HL-60/S4 treated with retinoic acid at 250 ng/mL for 4 days and 3 days (cell line): ENCODE measurements at regions not wholly inside any gene's neighbourhood (a gene's known extent, or its start where the extent isn't known, plus 50 kb on each side); places are given as distances from the start of the nearest gene placed in this dataset.
"Not testable (repeated sequence)": the region's sequence is repeated elsewhere in the genome, so short reads cannot be mapped to it uniquely, and the experiment has no call there.

ENCODE experiments used
- in situ Hi-C: fragments of 300-500 bp; cut with MboI; formaldehyde crosslinking; loops from 2 replicates; pipeline ENCODE4 v1.7.0; 2022; ENCODE audit warnings: low sequenced_read_pairs

DNA sequence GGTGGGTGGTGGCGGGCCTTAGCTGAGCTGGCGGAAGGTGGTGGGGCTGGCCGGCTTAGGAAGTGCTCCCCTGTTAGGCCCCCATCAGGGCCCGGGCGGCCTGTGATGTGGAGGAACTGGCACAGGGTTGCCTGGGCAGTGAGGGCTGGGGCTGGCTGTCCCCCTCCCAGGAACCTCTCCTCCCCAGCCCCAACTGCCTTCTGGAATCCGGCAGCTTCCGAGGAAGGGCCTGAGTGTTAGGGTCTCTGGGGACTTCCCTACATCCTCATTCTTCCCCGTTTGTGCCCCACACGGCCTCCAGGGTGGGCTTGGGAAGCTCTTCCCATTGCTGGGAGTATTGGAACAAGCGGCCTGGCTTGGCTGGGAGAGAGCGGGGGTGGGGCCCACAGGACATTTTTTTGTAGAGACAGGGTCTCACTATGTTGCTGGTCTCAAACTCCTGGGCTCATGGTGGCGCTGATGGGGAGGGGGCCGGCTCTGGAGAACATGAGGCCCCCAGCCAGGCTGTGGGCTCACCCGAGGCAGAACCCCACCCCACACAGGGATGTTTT, 89.9 kb upstream of the CIBAR2 start:
- in situ Hi-C loops, result no loop called here

DNA sequence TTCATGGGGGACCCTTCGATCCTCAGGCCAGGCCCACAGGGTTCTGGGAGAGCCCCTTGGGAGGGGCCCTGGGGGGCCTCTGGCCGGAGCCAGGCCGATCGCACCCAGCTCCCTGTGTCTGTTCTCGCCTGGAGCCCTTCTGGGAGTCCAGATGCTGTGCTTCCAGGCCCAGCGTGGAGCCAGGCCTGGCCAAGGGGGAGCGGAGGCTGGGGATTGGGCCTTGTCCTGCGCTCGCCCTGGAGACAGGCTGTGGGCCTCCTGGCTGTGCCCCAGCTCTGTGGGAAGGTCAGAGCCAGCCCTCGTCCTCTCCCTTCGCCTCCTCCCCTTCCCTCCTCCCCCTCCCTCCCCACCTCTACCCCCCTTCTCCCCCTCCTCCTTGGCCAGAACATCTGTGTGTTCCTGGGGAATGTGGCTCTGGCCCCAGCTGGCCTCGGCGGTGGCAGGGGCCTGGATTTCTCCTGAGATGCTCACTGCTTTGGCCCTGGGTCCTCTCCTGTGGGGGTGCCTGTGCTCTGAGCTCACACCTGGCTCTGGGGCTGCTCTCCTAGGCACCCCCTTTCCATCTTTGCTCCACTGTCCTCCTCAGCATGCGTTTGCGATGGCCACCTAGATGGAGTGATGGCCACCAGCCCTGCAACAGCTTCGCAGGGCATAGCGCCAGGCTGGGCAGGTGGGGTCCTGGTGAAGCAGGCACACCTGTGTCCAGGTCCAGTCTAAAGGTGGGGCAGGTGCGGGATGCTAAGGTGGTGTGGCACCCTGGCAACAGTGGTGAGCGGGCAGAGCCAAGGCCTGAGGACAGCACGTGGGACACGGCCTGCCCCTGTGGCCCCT, 90.6 kb upstream of the CIBAR2 start:
- in situ Hi-C loops, result no loop called here

DNA sequence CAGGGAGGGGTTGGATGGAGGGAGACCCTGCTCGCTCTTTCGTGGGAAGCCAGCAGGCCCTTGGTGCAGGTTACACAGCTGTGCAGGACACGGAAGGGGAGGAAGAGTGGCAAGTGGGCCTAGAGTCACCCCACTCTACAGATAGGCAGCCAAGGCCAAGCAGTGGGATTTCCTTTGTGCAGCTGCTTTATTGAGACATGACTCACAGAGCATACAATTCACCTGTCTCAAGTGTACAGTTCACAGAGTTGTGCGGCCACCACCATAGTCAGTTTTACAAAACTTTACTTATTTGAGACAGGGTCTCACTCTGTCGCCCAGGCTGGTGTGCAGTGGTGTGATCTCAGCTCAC, 91.2 kb upstream of the CIBAR2 start:
- in situ Hi-C loops, result no loop called here

DNA sequence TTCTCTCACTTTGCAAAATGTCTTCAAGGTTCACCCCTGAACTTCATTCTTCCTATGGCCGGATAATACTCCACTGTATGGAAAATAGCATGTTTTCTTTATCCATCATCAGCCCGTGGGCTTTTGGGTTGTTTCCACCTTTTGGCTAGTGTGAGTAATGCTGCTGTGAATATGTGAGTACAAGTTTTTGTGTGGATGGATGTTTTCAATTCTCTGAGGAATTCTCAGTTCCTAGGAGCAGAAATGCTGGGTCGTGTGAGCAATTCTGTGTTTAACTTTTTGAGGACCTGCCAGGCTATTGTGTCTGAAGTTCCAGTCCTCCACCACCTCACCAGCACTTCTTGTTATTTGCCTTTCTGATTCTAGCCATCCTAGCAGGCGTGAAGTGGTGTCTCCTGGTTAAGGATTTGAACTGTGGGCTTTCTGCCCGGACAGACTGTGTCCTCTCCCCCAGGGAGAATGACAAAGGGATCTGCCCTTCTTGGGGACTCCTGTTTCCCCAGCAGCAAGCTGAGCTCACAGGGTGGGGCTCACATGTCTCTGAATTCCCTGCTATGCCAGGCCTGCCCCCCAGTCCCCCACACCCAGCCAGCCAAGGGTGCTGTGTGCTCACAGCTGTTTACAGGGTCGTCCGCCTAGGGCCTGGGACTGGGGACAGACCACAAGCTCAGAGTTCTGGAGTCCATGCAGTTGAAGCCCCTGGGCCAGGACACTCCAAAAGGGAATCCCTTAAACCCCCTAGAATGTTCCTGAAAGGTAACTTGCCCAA, 92.2 kb upstream of the CIBAR2 start:
- in situ Hi-C loops, result no loop called here

DNA sequence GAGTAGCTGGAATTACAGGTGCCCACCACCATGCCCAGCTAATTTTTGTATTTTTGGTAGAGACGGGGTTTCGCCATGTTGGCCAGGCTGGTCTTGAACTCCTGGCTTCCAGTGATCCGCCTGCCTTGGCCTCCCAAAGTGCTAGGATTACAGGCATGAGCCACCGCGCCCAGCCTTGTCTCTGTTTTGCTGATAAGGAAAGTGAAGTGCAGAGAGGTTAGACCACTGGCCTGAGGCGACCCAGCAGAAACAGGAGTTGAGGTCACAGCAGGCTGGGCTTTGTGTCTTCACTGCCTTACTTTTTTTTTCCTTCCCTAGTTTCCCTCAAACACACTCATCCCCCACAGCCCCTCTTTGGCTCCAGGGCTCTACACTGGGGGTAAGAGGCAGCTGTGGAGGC, 93.0 kb upstream of the CIBAR2 start:
- in situ Hi-C loops, result not testable (repeated sequence)

DNA sequence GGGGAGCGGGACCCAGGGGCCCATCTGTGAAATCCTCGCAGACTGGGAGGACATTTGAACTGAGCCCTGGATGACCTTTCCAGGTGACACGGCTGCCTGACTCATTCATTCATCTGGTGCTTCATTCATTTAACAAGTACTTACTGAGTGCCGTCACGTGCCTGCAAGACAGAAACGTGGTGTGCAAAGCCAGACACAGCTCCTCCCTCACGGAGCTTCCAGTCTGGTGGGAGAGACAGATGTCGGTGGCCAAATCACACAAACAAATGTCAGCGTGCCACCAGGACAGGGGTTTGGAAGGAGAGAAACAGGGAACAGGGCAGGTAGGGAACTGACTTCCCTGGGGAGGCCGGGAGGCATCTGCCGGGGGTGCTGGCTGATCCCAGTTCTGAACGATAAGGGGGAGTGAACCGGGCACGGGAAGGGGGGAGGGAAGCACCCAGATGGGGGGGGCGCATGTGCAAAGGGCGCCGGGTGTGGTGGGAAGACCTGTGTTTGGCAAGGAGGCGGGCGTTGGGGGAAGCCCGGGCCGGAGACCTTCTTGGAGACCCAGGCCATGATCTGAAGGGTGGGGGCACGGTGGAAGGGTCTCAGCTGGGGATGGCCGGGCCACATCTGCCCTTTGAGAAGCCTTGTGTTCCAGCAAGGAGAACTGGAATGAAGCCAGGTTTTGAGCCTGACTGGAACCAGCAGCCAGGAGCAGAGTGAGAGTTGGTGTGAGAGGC, 93.6 kb upstream of the CIBAR2 start:
- in situ Hi-C loops, result no loop called here

DNA sequence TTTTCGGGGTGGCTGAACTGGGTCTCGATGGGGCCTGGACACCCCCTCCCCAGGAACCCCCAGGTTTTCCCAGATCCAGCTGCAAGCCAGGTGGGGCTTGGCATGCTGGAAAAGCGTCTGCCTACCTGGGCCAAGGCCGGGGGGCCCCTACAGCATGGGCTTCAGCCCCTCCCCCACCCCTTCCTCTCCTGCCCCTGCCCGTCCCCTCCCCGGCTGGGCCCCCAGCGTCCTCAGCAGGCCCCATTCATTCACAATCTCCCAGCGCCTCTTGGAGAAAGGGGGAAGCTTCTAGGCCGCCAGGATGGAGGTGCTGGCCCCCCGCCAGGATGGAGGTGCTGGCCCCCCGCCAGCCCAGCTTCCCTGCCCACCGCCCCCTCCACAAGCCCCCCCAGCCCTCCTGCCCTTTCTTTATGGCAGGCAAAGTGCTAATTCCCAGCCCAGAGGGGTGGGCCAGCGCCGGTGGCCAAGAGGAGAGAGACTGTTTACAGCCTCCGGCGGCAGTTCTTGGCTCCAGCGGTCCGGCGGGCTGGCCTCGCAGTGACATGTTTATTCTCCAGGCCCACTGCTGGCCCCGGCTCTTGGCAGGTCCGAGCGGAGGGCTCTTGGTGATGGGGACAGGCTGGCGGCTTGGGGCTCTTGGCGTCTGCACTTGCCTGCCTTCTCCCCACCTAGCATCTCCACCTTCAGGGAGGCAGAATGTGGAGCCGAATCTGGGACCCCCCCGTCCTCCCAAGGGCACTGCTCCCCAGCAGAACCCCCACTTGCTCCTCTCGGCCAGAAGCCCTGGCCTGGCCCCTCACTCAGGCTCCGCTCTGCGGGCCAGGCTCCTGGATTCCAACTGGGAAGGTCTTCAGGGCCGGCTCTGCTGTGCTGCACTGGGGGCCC, 94.4 kb upstream of the CIBAR2 start:
- in situ Hi-C loops, result no loop called here

DNA sequence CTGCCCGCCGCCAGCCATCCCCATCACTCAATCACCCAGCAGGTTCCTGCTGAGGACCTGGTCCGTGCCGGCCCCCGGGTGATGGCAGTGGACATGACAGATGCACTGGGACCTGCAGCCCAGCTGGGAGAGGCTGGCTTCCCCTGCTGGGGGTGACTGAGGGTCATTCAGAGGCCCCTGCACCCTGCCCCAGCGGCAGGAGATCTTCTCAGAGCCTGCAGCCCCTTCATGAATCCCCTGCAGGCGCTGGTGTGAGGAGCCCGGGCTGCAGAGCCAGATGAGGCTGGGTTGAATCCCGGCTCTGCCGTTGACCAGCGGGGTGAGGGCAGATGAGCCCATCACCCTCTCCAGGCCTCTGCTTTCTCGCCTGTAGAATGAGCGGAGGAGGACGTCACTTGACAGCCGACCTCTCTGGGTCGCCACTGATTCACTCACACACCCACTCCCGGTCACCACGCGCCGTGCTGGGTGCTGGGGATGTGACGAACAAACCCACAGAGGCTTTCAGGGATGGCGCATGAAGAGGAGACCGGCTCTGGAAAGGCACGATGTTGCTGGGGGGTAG, 95.2 kb upstream of the CIBAR2 start:
- in situ Hi-C loops, result no loop called here

DNA sequence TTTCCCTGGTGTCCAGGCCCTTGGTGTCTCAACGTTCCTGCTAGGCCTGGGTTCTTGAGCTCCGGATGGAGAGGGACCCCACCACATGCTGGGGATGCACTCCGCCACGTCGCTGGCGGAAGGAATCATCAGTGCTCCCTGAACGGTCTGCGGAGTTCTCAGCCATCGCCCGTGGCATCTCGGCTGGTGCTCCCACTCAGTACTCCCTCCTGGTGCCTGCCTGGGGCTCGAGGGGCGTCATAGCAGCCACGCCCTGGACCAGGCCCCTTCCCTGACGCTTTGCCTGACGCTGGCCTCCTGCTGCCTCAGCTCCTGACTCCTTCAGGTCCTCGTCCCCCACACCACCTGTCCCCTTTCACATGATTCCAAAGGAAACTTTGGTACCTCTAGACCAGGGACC, 95.9 kb upstream of the CIBAR2 start:
- in situ Hi-C loops, result no loop called here

DNA sequence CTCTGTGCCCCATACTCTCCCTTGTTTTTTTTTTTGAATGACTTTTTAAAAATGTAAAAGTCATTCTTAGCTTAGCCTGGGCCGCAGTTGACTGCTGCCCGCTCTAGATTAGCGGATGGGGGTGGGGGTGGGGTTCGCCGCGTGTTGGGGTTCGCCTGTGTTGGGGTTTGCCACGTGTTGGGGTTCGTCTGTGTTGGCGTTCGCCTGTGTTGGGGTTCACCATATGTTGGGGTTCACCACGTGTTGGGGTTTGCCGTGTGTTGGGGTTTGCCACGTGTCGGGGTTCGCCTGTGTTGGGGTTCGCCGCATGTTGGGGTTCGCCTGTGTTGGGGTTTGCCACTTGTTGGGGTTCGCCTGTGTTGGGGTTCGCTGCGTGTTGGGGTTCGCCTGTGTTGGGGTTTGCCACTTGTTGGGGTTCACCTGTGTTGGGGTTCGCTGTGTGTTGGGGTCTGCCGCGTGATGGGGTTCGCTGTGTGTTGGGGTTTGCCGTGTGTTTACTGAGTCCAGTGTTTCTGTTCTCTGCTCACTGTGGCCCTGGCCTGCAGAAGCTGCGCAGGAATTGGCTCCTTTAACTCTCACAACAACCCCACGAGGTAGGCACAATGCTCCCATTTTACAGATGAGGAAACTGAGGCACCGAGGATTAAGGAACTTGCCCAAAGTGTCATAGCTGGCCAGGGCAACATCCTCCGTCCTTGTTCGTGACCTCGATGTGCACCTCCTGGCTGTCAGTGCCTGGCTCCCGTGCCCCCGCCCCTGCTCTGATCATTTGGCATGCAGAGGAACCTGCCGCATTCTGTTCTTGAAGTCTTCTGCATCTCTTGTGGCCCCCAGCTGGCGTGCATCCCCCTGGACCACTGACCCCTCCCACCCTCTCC, 96.6 kb upstream of the CIBAR2 start:
- in situ Hi-C loops, result no loop called here

DNA sequence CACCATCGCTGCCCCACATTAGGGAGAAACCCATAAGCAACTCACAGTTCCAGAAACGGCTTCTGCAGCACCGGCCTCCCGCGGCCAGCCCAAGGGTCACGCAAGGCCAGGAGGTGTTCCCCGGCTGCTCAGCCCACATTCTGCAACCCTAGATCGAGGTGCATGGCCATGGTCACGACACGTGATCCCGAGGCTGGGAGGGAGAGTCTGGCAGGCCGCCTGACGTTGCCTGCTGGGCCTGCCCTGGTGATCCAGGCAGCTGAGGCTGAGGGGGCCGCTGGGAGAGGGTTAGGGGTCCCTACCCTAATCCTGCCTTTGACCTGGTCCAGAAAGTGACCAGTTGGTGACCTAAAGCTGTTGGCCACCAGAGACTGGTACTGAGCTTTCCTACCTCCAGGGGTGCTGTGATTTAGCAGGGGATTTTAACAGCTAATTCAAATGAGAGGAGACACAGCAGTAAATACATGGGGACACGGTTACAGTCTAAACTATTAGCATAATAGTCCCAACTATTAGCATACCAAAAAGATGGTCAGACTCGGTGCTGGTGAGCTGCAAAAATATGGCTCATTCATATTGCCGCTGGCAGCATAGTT, 97.4 kb upstream of the CIBAR2 start:
- in situ Hi-C loops, result no loop called here

DNA sequence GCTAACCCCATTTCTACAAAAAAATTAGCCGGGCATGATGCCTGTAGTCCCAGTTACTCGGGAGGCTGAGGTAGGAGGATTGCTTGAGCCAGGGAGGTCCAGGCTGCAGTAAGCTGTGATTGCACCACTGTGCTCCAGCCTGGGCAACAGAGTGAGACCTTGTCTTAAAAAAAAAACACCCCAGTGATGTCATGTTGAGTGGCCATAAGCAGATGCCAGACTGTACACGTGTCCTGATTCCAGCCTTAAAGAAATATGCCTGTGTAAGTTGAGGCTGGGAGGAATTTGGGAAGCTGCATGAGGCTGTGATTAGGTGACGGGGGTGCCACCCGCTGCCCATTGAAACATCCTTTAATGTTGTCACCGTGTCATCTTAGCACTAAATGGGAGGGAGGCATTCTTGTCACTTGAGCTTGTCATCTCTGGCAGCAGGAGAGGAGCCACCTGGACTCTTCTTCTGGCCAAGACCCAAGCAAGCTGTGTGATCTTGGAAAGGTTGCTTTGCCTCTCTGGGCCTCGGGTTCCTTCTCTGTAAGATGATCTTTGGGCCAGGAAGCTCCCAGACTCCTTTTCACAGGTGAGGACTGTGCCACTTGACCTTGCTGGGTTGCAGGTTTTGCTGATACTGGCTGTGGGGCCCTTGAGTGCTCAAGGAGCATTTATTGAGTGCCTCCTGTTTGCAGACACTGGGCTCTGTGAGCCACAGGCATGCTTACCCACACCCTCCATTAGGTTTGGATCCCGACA, 98.3 kb upstream of the CIBAR2 start:
- in situ Hi-C loops, result no loop called here

DNA sequence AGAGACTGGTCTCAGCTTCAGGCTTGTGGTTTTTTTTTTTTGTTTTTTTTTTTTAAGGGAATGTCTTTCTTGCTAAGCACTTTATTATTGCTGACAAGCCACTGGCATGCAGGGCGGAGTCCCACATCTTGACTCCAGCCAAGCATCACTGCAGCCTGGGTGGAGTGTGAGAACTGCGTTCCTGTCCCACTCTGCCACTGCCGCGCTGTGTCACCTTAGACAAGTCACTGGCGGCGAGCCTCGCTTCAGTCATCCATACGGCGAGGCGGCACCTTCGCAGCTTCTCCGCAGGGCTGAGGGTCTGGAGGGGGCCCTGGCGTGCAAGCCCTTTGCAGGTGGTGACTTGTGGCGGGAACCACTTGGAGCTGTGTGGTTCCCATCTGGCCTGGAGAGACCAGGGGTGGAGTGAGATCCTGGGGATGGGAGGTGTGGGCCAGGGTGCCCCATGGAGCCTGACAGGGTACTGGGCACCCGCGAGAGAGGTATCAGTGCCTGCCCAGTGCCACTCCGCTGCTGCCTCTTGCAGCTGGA, 99.1 kb upstream of the CIBAR2 start:
- in situ Hi-C loops, result no loop called here

DNA sequence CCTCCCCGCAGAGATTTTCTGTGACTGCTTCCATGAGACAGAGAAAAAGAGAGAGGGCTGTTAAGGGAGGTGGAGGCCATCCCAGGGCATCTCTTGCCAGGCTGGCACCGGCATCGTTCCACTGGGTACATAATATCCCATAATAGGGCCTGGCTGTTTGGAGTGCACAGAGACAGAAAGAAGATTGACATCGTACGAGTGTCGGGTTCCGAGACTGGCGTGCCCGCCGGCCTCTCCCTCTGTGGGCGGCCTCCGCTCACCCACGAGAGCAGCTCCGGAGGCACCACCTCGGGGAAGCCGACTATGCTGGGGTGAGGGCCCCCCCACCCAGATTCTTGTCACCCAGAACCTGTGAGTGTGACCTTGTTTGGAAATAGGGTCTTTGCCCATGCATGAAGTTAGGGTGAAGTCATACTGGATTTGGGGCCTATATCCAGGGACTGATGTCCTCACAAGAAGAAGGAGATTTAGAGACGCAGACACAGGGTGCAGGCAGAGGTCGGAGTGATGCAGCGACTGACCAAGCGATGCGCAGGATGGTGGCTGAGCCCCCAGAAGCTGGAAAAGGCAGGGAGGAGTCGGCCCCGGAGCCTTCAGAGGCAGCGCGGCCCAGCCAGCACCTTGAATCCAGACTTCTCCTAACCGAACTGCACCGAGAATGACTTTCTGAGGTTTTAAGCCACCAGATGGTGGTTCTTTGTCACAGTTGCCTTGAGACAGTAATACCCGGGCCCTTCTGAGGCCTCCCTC, 101.8 kb upstream of the CIBAR2 start:
- in situ Hi-C loops, result no loop called here

DNA sequence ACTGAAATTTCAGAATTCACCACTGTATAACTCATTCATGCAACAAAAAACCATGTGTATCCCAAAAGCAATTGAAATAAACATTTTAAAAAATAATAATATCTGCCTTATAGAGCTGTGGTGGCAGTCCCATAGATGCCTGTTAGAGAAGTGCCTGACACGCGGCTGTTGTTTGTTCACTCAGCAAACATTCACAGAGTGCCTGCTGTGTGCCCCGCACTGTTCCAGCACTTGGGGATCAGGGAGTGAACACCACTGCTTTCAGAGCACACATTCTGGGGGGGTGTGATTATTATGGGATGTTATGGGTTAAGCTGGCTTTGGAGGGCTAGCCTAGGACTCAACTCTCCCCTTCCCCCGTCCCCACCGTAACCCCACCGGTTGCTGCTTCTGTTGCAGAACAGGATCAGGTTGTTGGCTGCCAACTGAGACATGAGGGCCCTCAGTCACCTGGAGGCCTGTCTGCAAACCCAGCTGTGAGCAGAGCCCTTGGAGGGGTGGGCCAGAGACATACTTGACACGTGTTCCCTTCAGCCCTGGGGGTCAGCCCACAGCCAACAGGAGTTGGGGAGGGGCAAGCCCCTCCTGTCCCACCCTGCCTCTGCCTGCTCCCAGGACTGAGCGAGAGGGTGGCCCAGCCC, 103.3 kb upstream of the CIBAR2 start:
- in situ Hi-C loops, result no loop called here

DNA sequence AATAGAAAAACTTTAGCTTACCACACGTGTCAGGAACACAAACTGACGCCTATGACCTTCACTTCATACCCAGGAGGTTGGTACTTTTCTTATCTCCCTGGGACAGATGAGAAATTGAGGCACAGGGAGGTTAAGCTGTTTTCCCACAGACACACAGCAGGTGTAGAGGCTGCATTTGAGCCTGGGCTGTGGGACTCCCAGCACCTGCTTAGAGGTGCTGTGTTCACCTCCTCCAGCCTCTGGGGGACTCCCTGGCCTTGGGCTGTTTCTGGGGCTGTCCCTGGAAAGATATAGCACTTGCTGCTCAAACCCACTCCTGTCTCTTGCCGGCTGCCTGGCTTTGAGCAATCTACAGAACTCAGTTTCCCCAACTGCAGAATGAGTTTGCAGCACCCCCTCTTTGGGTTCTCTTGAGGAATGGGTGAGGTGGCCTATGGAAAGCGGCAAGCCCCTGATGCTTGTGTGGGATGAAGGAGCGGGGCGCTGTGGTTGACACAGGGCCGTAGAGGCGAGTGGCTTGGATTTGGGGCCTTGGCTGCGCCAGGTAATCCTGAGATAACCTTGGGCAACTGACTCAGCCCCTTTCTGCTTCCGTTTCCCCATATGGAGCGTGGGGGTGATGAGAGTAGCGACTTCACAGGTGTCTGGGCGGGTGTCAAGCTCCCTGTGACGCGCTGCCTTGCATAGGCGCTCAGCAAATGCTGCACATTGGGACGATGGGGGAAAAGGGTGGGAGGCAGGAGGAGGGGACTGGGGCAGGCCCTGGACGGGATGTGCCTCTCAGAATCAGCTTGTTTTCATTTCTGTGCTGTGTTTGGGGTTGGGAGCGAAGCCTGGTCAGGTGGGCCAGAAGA, 104.5 kb upstream of the CIBAR2 start:
- in situ Hi-C loops, result no loop called here
